Liver (tissue), 8 donors: ENCODE measurements at regions not wholly inside any gene's neighbourhood (a gene's known extent, or its start where the extent isn't known, plus 50 kb on each side); places are given as distances from the start of the nearest gene placed in this dataset.

Experiments
- DNase-seq: peaks from one replicate; pipeline ENCODE4 v3.0.0-alpha.2; 2017; ENCODE audit warnings: low spot score
- H3K27ac ChIP-seq, 2 donors: one replicate each; pipeline ENCODE4 v1.7.0; 2013; ENCODE audit warnings: inconsistent platforms in 2 of 2, low read length in 2 of 2, control low read depth in 1 of 2, low read depth in 1 of 2, mild to moderate bottlenecking in 1 of 2
- H3K27me3 ChIP-seq, 4 donors: one replicate each; pipeline versions ENCODE4 v1.6.1 to v1.7.0; 2013; ENCODE audit warnings: low read length in 3 of 4, inconsistent platforms in 1 of 4, mild to moderate bottlenecking in 1 of 4, moderate library complexity in 1 of 4; ENCODE audit not compliant: control insufficient read depth in 4 of 4, insufficient read depth in 4 of 4
- H3K36me3 ChIP-seq, 4 donors: one replicate each; pipeline versions ENCODE4 v1.6.1 to v1.7.0; 2013; ENCODE audit warnings: low read length in 3 of 4, mild to moderate bottlenecking in 3 of 4, low read depth in 1 of 4, moderate library complexity in 1 of 4; ENCODE audit not compliant: control insufficient read depth in 4 of 4, insufficient read depth in 3 of 4
- H3K4me1 ChIP-seq, 4 donors: one replicate each; pipeline versions ENCODE4 v1.6.1 to v1.7.0; 2013; ENCODE audit warnings: low read length in 3 of 4, mild to moderate bottlenecking in 3 of 4, moderate library complexity in 1 of 4; ENCODE audit not compliant: control insufficient read depth in 4 of 4, insufficient read depth in 4 of 4
- H3K4me3 ChIP-seq, 3 donors: one replicate each; pipeline versions ENCODE4 v1.6.1 to v1.7.0; 2013; ENCODE audit warnings: low read length in 3 of 3, control low read depth in 1 of 3, low read depth in 1 of 3, mild to moderate bottlenecking in 1 of 3
- H3K9ac ChIP-seq, 2 donors: one replicate each; pipeline ENCODE4 v1.7.0; 2013; ENCODE audit warnings: low read length in 2 of 2, mild to moderate bottlenecking in 2 of 2, moderate library complexity in 2 of 2, control low read depth in 1 of 2, low read depth in 1 of 2
- H3K9me3 ChIP-seq, 4 donors: one replicate each; pipeline versions ENCODE4 v1.6.1 to v1.7.0; 2013; ENCODE audit warnings: low read length in 3 of 4; ENCODE audit not compliant: control insufficient read depth in 4 of 4
- EGR1 ChIP-seq, 2 donors: IDR thresholded peaks; 2 replicates each; pipeline ENCODE4 v1.6.1; 2016 to 2018; ENCODE audit warnings: antibody characterized with exemption in 2 of 2, low read depth in 2 of 2
- FOXA1 ChIP-seq: IDR thresholded peaks from 2 replicates; pipeline ENCODE4 v1.6.1; 2016; ENCODE audit warnings: antibody characterized with exemption
- FOXA2 ChIP-seq: IDR thresholded peaks from 2 replicates; pipeline ENCODE4 v1.6.1; 2016; ENCODE audit warnings: antibody characterized with exemption
- HNF4A ChIP-seq, 2 donors: conservative IDR thresholded peaks; 2 replicates each; pipeline ENCODE4 v1.6.1; 2016; ENCODE audit warnings: antibody characterized with exemption in 2 of 2, mild to moderate bottlenecking in 2 of 2
- HNF4G ChIP-seq: IDR thresholded peaks from 2 replicates; pipeline ENCODE4 v1.6.1; 2016; ENCODE audit warnings: antibody characterized with exemption
- JUND ChIP-seq, 2 donors: IDR thresholded peaks; 2 replicates each; pipeline ENCODE4 v1.6.1; 2016; ENCODE audit warnings: antibody characterized with exemption in 2 of 2
- NR2F2 ChIP-seq: IDR thresholded peaks from 2 replicates; pipeline ENCODE4 v1.6.1; 2016; ENCODE audit warnings: antibody characterized with exemption
- RAD21 ChIP-seq, 2 donors: IDR thresholded peaks; 2 replicates each; pipeline ENCODE4 v1.6.1; 2016; ENCODE audit warnings: antibody characterized with exemption in 2 of 2, mild to moderate bottlenecking in 2 of 2
- RXRA ChIP-seq, 2 donors: IDR thresholded peaks; 2 replicates each; pipeline ENCODE4 v1.6.1; 2017 to 2018; ENCODE audit warnings: antibody characterized with exemption in 2 of 2, mild to moderate bottlenecking in 1 of 2
- SP1 ChIP-seq: IDR thresholded peaks from 2 replicates; pipeline ENCODE4 v1.6.1; 2018; ENCODE audit warnings: antibody characterized with exemption, mild to moderate bottlenecking
- TAF1 ChIP-seq: conservative IDR thresholded peaks from 2 replicates; pipeline ENCODE4 v1.6.1; 2016; ENCODE audit warnings: antibody characterized with exemption, mild to moderate bottlenecking
- YY1 ChIP-seq: IDR thresholded peaks from 2 replicates; pipeline ENCODE4 v1.6.1; 2016; ENCODE audit warnings: antibody characterized with exemption, mild to moderate bottlenecking
- WGBS: extraction: QIAGEN DNeasy Blood & Tissue Kit; methylation state at CpG from one replicate; pipeline ENCODE4 v1.1.7; 2013; 5-methylcytosine and 5-hydroxymethylcytosine counted together
- TF ChIP-seq, protein P1 (sequence below): IDR thresholded peaks from 2 replicates; pipeline ENCODE4 v1.6.1; 2016; ENCODE audit warnings: antibody characterized with exemption
- TF ChIP-seq, protein P2 (sequence below): IDR thresholded peaks from 2 replicates; pipeline ENCODE4 v1.6.1; 2016; ENCODE audit warnings: antibody characterized with exemption
- TF ChIP-seq, protein P3 (sequence below): IDR thresholded peaks from 2 replicates; pipeline ENCODE4 v1.6.1; 2016; ENCODE audit warnings: antibody characterized with exemption
- TF ChIP-seq, protein P4 (sequence below): fragments of 150-350 bp; IDR thresholded peaks from 2 replicates; pipeline ENCODE4 v1.5.1; 2017; ENCODE audit warnings: improper control_type of control experiment, low read depth, low read length; ENCODE audit not compliant: missing input control
- TF ChIP-seq, protein P5 (sequence below): IDR thresholded peaks from 2 replicates; pipeline ENCODE4 v1.6.1; 2016; ENCODE audit warnings: antibody characterized with exemption, mild to moderate bottlenecking
- donor health status: healthy.
- donor health status: healthy.
- donor health status: healthy.
- donor health status: healthy.
- donor health status: healthy.

DNA sequence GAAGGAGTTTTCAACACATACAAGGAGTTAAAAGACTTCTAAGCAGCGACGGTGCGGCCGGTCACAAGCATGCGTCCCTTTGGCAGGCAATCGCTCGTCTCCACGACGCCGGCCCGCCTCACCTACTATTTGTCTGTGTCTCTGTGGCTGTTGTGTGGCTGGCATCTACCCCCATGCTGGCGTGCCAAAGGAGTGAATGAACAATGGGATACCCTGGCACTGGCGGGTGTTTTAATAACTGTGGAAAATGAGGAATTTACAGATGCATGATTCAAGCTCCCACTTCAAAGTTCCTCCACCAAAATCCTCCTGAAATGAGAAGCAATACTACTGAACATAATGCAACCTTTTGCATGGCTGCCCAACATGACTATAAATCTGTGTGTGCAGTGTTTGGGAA, 176.6 kb downstream of the KLF5 start:
- no peaks in the 10 kb centered on the region for H3K4me1 ChIP-seq
- no peaks in the 10 kb centered on the region for H3K36me3 ChIP-seq
- TF ChIP-seq HNF4G (no peak), EGR1 (IDR thresholded peaks at IDR 0.05; ENCODE audit: low read depth in 2 of 2) (no peak), RAD21 (IDR thresholded peaks at IDR 0.05) (no peak), JUND (IDR thresholded peaks at IDR 0.05) (no peak), HNF4A (conservative IDR thresholded peaks at IDR 0.05) (no peak), FOXA1 (no peak), YY1 (no peak), RXRA (IDR thresholded peaks at IDR 0.05) (no peak), FOXA2 (no peak), TAF1 (no peak)
- TF ChIP-seq, protein P1, sequence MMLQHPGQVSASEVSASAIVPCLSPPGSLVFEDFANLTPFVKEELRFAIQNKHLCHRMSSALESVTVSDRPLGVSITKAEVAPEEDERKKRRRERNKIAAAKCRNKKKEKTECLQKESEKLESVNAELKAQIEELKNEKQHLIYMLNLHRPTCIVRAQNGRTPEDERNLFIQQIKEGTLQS = no peak
- TF ChIP-seq, protein P2, sequence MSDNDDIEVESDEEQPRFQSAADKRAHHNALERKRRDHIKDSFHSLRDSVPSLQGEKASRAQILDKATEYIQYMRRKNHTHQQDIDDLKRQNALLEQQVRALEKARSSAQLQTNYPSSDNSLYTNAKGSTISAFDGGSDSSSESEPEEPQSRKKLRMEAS = no peak
- TF ChIP-seq, protein P3, sequence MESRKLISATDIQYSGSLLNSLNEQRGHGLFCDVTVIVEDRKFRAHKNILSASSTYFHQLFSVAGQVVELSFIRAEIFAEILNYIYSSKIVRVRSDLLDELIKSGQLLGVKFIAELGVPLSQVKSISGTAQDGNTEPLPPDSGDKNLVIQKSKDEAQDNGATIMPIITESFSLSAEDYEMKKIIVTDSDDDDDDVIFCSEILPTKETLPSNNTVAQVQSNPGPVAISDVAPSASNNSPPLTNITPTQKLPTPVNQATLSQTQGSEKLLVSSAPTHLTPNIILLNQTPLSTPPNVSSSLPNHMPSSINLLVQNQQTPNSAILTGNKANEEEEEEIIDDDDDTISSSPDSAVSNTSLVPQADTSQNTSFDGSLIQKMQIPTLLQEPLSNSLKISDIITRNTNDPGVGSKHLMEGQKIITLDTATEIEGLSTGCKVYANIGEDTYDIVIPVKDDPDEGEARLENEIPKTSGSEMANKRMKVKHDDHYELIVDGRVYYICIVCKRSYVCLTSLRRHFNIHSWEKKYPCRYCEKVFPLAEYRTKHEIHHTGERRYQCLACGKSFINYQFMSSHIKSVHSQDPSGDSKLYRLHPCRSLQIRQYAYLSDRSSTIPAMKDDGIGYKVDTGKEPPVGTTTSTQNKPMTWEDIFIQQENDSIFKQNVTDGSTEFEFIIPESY = no peak
- TF ChIP-seq, protein P4, sequence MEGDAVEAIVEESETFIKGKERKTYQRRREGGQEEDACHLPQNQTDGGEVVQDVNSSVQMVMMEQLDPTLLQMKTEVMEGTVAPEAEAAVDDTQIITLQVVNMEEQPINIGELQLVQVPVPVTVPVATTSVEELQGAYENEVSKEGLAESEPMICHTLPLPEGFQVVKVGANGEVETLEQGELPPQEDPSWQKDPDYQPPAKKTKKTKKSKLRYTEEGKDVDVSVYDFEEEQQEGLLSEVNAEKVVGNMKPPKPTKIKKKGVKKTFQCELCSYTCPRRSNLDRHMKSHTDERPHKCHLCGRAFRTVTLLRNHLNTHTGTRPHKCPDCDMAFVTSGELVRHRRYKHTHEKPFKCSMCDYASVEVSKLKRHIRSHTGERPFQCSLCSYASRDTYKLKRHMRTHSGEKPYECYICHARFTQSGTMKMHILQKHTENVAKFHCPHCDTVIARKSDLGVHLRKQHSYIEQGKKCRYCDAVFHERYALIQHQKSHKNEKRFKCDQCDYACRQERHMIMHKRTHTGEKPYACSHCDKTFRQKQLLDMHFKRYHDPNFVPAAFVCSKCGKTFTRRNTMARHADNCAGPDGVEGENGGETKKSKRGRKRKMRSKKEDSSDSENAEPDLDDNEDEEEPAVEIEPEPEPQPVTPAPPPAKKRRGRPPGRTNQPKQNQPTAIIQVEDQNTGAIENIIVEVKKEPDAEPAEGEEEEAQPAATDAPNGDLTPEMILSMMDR = no peak
- TF ChIP-seq, protein P5, sequence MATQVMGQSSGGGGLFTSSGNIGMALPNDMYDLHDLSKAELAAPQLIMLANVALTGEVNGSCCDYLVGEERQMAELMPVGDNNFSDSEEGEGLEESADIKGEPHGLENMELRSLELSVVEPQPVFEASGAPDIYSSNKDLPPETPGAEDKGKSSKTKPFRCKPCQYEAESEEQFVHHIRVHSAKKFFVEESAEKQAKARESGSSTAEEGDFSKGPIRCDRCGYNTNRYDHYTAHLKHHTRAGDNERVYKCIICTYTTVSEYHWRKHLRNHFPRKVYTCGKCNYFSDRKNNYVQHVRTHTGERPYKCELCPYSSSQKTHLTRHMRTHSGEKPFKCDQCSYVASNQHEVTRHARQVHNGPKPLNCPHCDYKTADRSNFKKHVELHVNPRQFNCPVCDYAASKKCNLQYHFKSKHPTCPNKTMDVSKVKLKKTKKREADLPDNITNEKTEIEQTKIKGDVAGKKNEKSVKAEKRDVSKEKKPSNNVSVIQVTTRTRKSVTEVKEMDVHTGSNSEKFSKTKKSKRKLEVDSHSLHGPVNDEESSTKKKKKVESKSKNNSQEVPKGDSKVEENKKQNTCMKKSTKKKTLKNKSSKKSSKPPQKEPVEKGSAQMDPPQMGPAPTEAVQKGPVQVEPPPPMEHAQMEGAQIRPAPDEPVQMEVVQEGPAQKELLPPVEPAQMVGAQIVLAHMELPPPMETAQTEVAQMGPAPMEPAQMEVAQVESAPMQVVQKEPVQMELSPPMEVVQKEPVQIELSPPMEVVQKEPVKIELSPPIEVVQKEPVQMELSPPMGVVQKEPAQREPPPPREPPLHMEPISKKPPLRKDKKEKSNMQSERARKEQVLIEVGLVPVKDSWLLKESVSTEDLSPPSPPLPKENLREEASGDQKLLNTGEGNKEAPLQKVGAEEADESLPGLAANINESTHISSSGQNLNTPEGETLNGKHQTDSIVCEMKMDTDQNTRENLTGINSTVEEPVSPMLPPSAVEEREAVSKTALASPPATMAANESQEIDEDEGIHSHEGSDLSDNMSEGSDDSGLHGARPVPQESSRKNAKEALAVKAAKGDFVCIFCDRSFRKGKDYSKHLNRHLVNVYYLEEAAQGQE = no peak
- whole genome bisulfite sequencing = 94% methylated on average over 13 of the region's 13 CpGs
- H3K4me3 ChIP-seq = no peak overlapping the region
- no peak overlapping the region for H3K27ac ChIP-seq
- no peaks in the 10 kb centered on the region for H3K9me3 ChIP-seq
- no peak for DNase-seq
- H3K27me3 ChIP-seq = no peaks in the 10 kb centered on the region
- H3K9ac ChIP-seq = no peak overlapping the region

DNA sequence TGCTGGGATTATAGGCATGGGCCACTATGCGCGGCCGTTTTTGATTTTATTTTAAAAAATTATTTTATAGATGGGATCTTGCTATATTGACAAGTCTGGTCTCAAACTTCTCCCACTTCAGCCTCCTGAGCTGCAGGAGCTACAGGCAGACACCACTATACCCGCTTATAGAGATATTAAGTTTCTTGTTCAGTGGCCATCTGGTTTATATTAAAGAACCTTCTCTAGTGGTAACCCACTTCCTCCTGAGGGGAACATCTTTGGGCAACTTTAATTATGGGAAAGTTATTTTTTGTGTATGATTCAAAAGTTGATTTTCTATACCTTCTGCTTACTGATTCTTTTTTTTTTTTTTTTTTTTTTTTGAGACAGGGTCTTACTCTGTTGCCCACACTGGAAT, 172.7 kb downstream of the KLF5 start:
- no peaks in the 10 kb centered on the region for H3K27me3 ChIP-seq
- 91% methylated on average over 4 of the region's 4 CpGs for WGBS
- no peak overlapping the region for H3K9ac ChIP-seq
- no peak for DNase-seq
- no peaks in the 10 kb centered on the region for H3K9me3 ChIP-seq
- no peak overlapping the region for H3K27ac ChIP-seq
- H3K4me3 ChIP-seq = no peak overlapping the region
- no peaks in the 10 kb centered on the region for H3K36me3 ChIP-seq
- H3K4me1 ChIP-seq = no peaks in the 10 kb centered on the region
- TF ChIP-seq HNF4A (conservative IDR thresholded peaks at IDR 0.05) (no peak), JUND (IDR thresholded peaks at IDR 0.05) (no peak), YY1 (no peak), SP1 (no peak), FOXA2 (no peak), NR2F2 (no peak), TAF1 (no peak)
- TF ChIP-seq, protein P3 = no peak
- TF ChIP-seq, protein P5 = no peak
- TF ChIP-seq, protein P4 = no peak
